ENCODE measurements at regions not wholly inside any gene's neighbourhood (a gene's known extent, or its start where the extent isn't known, plus 50 kb on each side); places are given as distances from the start of the nearest gene placed in this dataset.
A peak's percentile ranks its signal among the peaks of the same experiment; 100 is the strongest.

DNA sequence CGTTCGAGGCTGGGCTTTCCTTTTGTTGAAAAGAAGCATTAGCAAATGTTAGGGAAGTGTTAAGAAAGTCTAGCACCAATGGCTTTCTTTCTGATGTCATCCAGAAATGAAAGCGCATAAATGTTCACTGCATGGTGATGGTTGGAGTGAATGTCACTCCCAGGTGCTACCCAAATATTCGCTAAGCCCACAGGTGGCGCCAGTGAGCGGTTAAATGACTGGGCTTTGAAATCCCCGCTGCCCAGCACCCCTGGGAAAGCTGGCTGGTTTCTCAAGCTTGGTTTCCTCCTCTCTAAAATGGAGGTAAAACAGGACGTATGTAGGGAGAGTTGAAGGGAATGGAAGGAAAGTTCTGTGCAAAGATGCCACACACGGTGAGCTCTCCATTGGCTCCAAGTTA lies 104.4 kb downstream of the IRX5 start:
- no peaks in the 10 kb centered on the region for H3K27me3 ChIP-seq (ENCODE audit: control insufficient read depth, insufficient read depth, low read length, poor library complexity, severe bottlenecking)
- H3K36me3 ChIP-seq (ENCODE audit: control insufficient read depth, insufficient read depth, low read length): no peaks in the 10 kb centered on the region
- H3K27ac ChIP-seq (ENCODE audit: low read depth, low read length): no peak overlapping the region
- H3K4me3 ChIP-seq (ENCODE audit: low read length): no peak overlapping the region
- H3K4me1 ChIP-seq (ENCODE audit: control insufficient read depth, insufficient read depth, low read length): no peaks in the 10 kb centered on the region
- H3K9me3 ChIP-seq (ENCODE audit: control insufficient read depth, low read length): peaks cover under 1% of the 10 kb centered on the region
- 35 to 48% methylated on average over 7 to 9 of the region's 9 CpGs for WGBS, 2 experiments (ENCODE audit: insufficient coverage in 1 of 2, insufficient read length in 1 of 2)
- TF ChIP-seq CTCF (conservative IDR thresholded peaks at IDR 0.05): peak; percentile 87
- H3K9me3 Mint-ChIP-seq: no peaks in the 10 kb centered on the region
- H3K27ac Mint-ChIP-seq: no peak overlapping the region
- no peak overlapping the region for H3K9ac ChIP-seq (ENCODE audit: extremely low read depth, low read length, poor library complexity, severe bottlenecking)
- no peaks in the 10 kb centered on the region for H3K36me3 Mint-ChIP-seq (ENCODE audit: low read depth)
- H3K27me3 Mint-ChIP-seq (ENCODE audit: insufficient read depth): peaks cover 3% of the 10 kb centered on the region
- H3K4me3 Mint-ChIP-seq: no peak overlapping the region
- H3K4me1 Mint-ChIP-seq: peaks cover 9% of the 10 kb centered on the region
- peak; percentile 92 for DNase-seq

DNA sequence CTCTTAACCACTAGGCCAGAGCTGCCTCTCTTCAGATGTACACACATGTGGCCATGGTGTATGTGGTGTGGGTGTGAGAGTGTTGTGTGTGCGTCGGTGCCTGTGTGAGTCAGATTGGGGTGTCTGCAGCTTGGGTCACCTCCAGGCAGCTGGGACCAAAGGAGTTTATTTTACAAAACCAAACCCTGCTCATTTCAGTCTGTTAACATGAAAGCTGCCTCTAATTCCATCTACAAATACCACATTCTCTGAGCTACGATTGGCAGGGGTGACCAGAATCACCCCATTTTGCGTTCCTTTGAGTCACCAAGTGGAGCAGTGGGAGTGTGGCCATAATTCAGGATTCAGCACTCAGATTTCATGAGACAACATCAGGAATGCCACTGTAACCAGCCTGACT lies 105.3 kb downstream of the IRX5 start:
- no peaks in the 10 kb centered on the region for H3K9me3 Mint-ChIP-seq
- WGBS, 2 experiments (ENCODE audit: insufficient coverage in 1 of 2, insufficient read length in 1 of 2): 90 to 99% methylated on average over 2 to 3 of the region's 4 CpGs
- H3K27ac ChIP-seq (ENCODE audit: low read depth, low read length): no peak overlapping the region

DNA sequence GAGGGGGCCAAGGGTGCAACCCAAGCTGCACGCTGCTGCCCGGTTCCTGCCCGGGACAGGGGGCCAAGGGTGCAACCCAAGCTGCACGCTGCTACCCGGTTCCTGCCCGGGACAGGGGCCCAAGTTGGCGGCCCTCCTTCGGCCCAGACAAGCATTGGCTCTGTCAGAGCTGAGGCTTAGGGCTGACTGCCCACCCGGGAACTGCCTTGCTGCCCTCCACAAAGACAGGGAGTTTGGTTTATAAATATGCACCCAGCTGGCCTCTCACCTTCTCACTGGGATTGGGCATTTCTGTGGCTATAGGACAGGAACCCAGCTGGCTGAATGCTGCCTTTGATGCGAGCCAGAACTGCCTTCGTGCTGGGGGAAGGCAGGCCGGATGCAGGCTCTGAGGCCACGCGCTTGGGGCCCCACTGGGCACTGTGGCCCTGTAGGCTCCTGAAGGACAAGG lies 105.7 kb downstream of the IRX5 start:
- Mint-ChIP-seq H3K36me3 (ENCODE audit: low read depth) (no peaks in the 10 kb centered on the region), H3K27ac (no peak overlapping the region), H3K27me3 (ENCODE audit: insufficient read depth) (peaks cover 3% of the 10 kb centered on the region), H3K9me3 (no peaks in the 10 kb centered on the region), H3K4me1 (peaks cover 3% of the 10 kb centered on the region), H3K4me3 (no peak overlapping the region)
- H3K4me3 ChIP-seq (ENCODE audit: low read length): no peak overlapping the region
- H3K27ac ChIP-seq (ENCODE audit: low read depth, low read length): no peak overlapping the region
- H3K9me3 ChIP-seq (ENCODE audit: control insufficient read depth, low read length): no peaks in the 10 kb centered on the region
- no peak overlapping the region for H3K9ac ChIP-seq (ENCODE audit: extremely low read depth, low read length, poor library complexity, severe bottlenecking)
- H3K27me3 ChIP-seq (ENCODE audit: control insufficient read depth, insufficient read depth, low read length, poor library complexity, severe bottlenecking): no peaks in the 10 kb centered on the region
- peak; percentile 29 for DNase-seq
- H3K4me1 ChIP-seq (ENCODE audit: control insufficient read depth, insufficient read depth, low read length): no peaks in the 10 kb centered on the region
- no peak for TF ChIP-seq CTCF (conservative IDR thresholded peaks at IDR 0.05)
- no peaks in the 10 kb centered on the region for H3K36me3 ChIP-seq (ENCODE audit: control insufficient read depth, insufficient read depth, low read length)
- WGBS, 2 experiments (ENCODE audit: insufficient coverage in 1 of 2, insufficient read length in 1 of 2): 91 to 100% methylated on average over 12 to 14 of the region's 14 CpGs

More for the DNA sequence above, 105.3 kb downstream of the IRX5 start:
- Histone ChIP-seq H3K4me3 (ENCODE audit: low read length) (no peak overlapping the region), H3K9ac (ENCODE audit: extremely low read depth, low read length, poor library complexity, severe bottlenecking) (no peak overlapping the region), H3K36me3 (ENCODE audit: control insufficient read depth, insufficient read depth, low read length) (no peaks in the 10 kb centered on the region), H3K27me3 (ENCODE audit: control insufficient read depth, insufficient read depth, low read length, poor library complexity, severe bottlenecking) (no peaks in the 10 kb centered on the region), H3K4me1 (ENCODE audit: control insufficient read depth, insufficient read depth, low read length) (no peaks in the 10 kb centered on the region), H3K9me3 (ENCODE audit: control insufficient read depth, low read length) (no peaks in the 10 kb centered on the region)
- H3K4me1 Mint-ChIP-seq: peaks cover 7% of the 10 kb centered on the region
- TF ChIP-seq CTCF (conservative IDR thresholded peaks at IDR 0.05): no peak
- peaks cover 3% of the 10 kb centered on the region for H3K27me3 Mint-ChIP-seq (ENCODE audit: insufficient read depth)
- H3K4me3 Mint-ChIP-seq: no peak overlapping the region
- no peaks in the 10 kb centered on the region for H3K36me3 Mint-ChIP-seq (ENCODE audit: low read depth)
- peak; percentile 30 for DNase-seq
- no peak overlapping the region for H3K27ac Mint-ChIP-seq
